ENCODE measurements at regions not wholly inside any gene's neighbourhood (a gene's known extent, or its start where the extent isn't known, plus 50 kb on each side); places are given as distances from the start of the nearest gene placed in this dataset.

DNA sequence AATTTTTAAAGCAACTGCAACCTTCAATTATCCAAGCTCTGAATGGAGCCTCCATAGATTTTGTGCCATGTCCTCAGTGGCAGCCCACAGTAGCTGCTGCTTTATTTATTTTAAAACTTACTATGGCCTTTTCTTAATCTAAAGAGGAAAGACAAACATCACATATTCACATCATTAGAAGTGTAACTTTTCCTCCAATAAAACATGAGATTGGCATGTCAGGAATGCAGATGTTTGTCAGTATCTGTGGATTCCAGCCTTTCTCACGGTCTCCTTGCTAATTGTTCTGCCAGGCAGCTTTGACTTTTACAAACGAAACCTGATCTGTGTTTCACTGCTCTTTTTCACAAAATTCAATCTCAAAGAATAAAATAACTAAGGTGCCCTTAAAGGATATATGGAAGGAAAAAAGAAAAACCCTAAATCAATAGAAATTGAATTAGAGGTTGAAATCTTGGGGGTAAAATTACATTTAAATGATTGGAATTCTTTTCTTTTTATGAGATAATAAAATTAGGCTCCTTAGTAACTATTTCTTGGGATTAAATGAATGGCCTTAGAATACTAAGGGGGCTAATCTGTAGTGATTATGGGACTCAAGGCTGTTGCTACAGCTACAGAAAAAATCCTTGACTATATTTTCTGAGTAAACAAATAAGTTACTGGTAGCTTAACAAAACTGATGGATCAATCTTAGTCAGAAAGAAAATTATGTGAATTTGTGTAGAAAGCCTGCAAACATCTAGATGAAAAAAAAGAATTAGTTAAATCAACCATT lies 151.3 kb downstream of the RTL9 start:
- no peak overlapping the region for H3K27ac ChIP-seq (replicated peaks)
- DNase-seq (ENCODE audit: low read depth in 1 of 2, low spot score in 1 of 2): no peak
- H3K27me3 ChIP-seq (ENCODE audit: insufficient read depth, poor library complexity, severe bottlenecking): no peaks in the 10 kb centered on the region
- H3K4me3 ChIP-seq (replicated peaks; ENCODE audit: insufficient read depth, low read length): no peak overlapping the region
- TF ChIP-seq, protein P1, sequence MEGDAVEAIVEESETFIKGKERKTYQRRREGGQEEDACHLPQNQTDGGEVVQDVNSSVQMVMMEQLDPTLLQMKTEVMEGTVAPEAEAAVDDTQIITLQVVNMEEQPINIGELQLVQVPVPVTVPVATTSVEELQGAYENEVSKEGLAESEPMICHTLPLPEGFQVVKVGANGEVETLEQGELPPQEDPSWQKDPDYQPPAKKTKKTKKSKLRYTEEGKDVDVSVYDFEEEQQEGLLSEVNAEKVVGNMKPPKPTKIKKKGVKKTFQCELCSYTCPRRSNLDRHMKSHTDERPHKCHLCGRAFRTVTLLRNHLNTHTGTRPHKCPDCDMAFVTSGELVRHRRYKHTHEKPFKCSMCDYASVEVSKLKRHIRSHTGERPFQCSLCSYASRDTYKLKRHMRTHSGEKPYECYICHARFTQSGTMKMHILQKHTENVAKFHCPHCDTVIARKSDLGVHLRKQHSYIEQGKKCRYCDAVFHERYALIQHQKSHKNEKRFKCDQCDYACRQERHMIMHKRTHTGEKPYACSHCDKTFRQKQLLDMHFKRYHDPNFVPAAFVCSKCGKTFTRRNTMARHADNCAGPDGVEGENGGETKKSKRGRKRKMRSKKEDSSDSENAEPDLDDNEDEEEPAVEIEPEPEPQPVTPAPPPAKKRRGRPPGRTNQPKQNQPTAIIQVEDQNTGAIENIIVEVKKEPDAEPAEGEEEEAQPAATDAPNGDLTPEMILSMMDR (IDR thresholded peaks at IDR 0.05; ENCODE audit: insufficient read depth, low read length): no peak
- TF ChIP-seq REST (IDR thresholded peaks at IDR 0.05; ENCODE audit: insufficient replicate concordance, low read depth) (no peak), SPI1 (IDR thresholded peaks at IDR 0.05; ENCODE audit: borderline replicate concordance, low read depth) (no peak), POLR2AphosphoS5 (IDR thresholded peaks at IDR 0.05; ENCODE audit: low read depth) (no peak)

- no peak overlapping the region for H3K27ac ChIP-seq (replicated peaks)
- DNase-seq (ENCODE audit: low read depth in 1 of 2, low spot score in 1 of 2): no peak
- H3K27me3 ChIP-seq (ENCODE audit: insufficient read depth, poor library complexity, severe bottlenecking): no peaks in the 10 kb centered on the region
- H3K4me3 ChIP-seq (replicated peaks; ENCODE audit: insufficient read depth, low read length): no peak overlapping the region
- TF ChIP-seq, protein P1 (IDR thresholded peaks at IDR 0.05; ENCODE audit: insufficient read depth, low read length): no peak
- TF ChIP-seq SPI1 (IDR thresholded peaks at IDR 0.05; ENCODE audit: borderline replicate concordance, low read depth): no peak
- no peak for TF ChIP-seq REST (IDR thresholded peaks at IDR 0.05; ENCODE audit: insufficient replicate concordance, low read depth)
- no peak for TF ChIP-seq GABPA (IDR thresholded peaks at IDR 0.05; ENCODE audit: low read depth)
- TF ChIP-seq POLR2AphosphoS5 (IDR thresholded peaks at IDR 0.05; ENCODE audit: low read depth): no peak
These were observed 152.6 kb downstream of the RTL9 start for GRCh38 chrX:110511238-110511637.

DNA sequence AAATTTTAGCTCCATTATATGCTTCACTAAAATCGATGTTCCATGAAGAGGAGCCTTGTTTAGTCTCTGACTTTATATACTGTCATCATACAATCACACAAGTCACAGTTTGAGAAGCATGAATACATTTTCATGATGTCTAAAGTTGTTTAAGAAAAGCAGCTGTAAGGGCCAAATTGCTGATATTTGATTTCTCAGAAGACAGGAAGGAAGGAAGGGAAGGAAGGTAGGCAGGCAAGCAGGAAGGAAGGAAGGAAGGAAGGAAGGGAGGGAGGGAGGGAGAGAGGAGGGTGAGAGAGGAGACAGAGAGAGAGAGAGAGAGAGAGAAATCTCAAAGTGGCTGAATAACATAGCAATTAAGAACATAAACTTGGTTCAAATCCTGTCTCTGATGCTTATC lies 153.7 kb downstream of the RTL9 start:
- no peak overlapping the region for H3K4me3 ChIP-seq (replicated peaks; ENCODE audit: insufficient read depth, low read length)
- TF ChIP-seq, protein P1 (IDR thresholded peaks at IDR 0.05; ENCODE audit: insufficient read depth, low read length): no peak
- TF ChIP-seq REST (IDR thresholded peaks at IDR 0.05; ENCODE audit: insufficient replicate concordance, low read depth) (no peak), POLR2AphosphoS5 (IDR thresholded peaks at IDR 0.05; ENCODE audit: low read depth) (no peak), SPI1 (IDR thresholded peaks at IDR 0.05; ENCODE audit: borderline replicate concordance, low read depth) (no peak), GABPA (IDR thresholded peaks at IDR 0.05; ENCODE audit: low read depth) (no peak)
- DNase-seq (ENCODE audit: low read depth in 1 of 2, low spot score in 1 of 2): no peak
- H3K27ac ChIP-seq (replicated peaks): no peak overlapping the region
- no peaks in the 10 kb centered on the region for H3K27me3 ChIP-seq (ENCODE audit: insufficient read depth, poor library complexity, severe bottlenecking)
